GM12874 (cell line): ENCODE measurements at regions not wholly inside any gene's neighbourhood (a gene's known extent, or its start where the extent isn't known, plus 50 kb on each side); places are given as distances from the start of the nearest gene placed in this dataset.

ENCODE experiments used
- TF ChIP-seq, protein P1 (sequence below): IDR thresholded peaks from 2 replicates; pipeline ENCODE4 v1.5.1; 2011; ENCODE audit warnings: low read depth, mild to moderate bottlenecking, control low read depth, low read length, moderate library complexity; ENCODE audit not compliant: insufficient read depth

DNA sequence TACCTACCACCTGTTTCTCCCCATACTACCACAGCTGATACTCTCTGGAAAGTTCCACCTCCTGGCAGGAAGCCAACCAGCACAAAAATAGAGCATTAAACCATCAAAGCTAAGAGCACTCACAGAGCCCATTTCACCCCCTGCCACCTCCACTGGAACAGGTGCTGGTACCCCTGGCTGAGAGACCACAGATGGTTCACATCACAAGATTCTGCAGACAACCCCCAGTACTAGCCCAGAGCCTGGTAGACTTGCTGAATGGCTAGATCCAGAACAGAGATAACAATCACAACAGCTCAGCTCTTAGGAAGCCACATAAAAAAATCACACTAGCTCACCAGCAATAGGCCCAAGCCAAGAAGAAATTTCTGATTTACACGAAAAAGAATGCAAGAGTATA, 855.2 kb downstream of the FSCB start:
- TF ChIP-seq, protein P1, sequence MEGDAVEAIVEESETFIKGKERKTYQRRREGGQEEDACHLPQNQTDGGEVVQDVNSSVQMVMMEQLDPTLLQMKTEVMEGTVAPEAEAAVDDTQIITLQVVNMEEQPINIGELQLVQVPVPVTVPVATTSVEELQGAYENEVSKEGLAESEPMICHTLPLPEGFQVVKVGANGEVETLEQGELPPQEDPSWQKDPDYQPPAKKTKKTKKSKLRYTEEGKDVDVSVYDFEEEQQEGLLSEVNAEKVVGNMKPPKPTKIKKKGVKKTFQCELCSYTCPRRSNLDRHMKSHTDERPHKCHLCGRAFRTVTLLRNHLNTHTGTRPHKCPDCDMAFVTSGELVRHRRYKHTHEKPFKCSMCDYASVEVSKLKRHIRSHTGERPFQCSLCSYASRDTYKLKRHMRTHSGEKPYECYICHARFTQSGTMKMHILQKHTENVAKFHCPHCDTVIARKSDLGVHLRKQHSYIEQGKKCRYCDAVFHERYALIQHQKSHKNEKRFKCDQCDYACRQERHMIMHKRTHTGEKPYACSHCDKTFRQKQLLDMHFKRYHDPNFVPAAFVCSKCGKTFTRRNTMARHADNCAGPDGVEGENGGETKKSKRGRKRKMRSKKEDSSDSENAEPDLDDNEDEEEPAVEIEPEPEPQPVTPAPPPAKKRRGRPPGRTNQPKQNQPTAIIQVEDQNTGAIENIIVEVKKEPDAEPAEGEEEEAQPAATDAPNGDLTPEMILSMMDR: no peak

DNA sequence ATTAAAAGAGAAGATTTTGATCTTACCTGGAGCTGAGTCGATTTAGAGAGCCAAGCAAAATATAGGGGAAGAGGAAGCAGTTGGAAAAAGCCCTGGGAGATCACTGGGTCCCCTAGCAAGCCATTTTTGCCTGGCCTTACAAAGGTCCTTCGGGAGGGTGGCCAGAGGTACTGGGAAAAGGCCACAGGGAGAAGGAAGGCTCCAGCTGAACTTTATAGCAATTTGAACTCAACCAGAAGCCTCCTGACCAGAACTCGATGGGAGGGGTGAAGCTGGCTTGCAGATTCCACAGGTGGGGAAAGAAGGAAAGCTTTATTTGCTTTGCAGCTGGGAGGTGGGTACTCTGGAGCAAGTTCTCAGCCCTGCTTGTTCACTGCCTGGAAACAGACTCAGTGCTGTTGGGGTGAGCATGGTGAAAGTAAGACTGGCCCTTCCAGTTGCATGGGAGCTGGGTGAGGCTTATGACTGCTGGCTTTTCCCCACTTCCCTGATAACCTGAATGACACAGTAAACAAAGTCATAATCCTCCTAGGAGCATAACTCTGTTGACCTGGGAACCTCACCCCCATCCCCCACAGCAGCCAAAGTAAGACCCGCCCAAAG, 855.8 kb downstream of the FSCB start:
- TF ChIP-seq, protein P1: no peak

DNA sequence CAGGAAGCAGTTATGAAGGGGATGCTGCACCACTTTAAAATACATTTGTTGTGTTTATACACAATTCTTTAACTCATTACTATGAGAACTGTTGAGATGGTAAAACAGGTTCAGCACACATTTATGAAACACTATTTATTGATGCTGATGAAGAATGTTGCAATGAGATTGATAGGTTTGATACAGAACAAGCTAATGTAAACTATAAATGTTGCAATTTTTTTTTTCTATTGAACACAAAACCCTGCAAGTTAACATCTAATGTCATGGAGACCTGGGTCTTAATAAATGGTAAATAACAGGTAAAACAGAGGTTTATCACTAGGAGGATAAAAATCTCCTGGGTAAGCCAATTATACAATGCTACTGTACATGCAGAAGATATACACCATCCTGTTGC, 857.6 kb downstream of the FSCB start:
- TF ChIP-seq, protein P1: no peak

DNA sequence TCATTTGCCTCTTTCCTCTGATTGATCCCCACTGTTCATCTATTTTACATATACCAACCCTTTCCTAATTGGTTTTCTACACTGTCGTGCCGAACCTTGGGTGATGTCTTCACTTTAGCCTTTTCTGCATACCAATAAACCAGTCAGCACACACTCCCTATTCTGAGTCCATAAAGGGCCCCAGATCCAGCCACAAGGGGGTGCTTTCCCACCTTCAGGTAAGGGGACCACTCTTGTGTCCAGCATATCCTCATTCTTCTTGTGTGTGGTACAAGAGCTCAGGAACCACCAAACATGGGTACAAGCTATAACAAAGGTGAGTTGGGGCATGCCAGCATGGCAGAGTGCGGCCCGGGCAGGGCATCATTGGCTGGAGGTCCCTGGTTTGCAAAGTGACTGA, 859.8 kb downstream of the FSCB start:
- TF ChIP-seq, protein P1: no peak

DNA sequence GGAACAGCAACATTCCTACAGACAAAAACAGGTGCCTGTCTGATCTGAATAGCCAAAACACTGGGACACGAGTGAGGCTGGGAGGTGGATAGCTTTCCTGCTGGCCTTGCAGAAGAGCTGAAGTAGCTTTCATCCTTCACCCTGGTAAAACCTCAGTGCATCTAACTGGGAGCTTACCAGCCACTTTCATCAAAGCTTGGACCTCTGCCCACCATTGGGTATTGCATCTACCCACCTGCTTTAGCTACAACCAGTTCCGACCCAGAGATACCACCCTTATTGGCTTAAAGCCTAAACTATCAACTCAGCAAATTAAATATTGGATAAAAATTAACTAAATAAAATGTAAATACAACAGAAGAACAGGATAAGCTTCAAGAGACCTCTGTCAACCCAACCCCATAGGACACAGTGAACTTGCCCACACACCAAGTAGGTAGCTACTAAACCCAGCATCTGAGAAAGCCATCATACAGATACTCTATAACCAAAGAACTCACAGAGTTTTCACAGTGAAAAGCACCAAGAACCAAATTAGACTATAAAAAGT, 866.3 kb downstream of the FSCB start:
- TF ChIP-seq, protein P1: no peak

DNA sequence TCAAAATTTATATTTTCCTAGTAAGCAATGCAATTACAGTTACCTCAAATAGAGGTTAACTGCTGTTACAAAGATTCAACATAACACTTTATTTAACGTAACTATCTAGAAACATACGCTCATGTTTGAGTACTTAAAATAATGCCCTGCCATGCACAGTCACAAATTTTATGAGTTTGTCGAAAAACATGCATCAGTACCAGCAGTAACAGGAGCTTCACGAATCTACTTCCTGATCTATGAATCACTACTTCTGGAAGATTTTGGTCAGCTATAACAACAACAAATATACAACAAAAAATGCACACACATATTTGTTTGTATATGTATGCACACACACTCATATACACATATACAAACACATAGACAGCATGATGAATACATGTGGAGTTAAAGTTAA, 881.8 kb downstream of the FSCB start:
- TF ChIP-seq, protein P1: no peak

DNA sequence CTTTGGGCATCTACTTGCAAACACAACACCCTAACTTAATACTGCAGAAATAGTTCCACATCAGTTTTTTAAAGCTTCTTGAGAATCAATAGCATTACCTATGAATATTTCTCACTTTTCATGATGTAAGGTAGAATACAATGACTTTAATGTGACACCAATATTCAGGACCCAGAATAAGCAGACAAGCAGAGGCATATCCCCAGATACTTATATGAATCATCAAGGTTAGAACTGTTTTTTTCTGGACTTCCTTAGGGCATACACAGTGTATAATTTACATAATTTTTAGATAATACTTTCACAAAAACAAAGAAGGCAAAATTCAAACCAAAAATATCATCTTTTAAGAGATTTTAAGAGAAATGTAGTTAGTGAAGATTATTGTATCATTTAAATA, 885.8 kb downstream of the FSCB start:
- TF ChIP-seq, protein P1: no peak
